ENCODE measurements at regions not wholly inside any gene's neighbourhood (a gene's known extent, or its start where the extent isn't known, plus 50 kb on each side); places are given as distances from the start of the nearest gene placed in this dataset.

GRCh38 chr17:53979991-53980390, 157.3 kb downstream of the KIF2B start:
- Histone ChIP-seq H3K36me3 (no peaks in the 10 kb centered on the region), H3K4me3 (no peak overlapping the region), H3K27ac (no peak overlapping the region), H3K9me3 (no peaks in the 10 kb centered on the region), H3K27me3 (no peaks in the 10 kb centered on the region), H3K4me1 (no peaks in the 10 kb centered on the region)
- no peak for TF ChIP-seq CTCF (IDR thresholded peaks at IDR 0.05)
- ATAC-seq, result no peak
- no peak for DNase-seq
- FAIRE-seq, result no peak
- WGBS, 2 donors, result 26 to 38% methylated on average over 5 of the region's 5 CpGs
- intact Hi-C loops (cut with DNase I), result loop anchor here in 1 of 3 donors (10.0 kb wide), 1 partner anchor 55 kb away; no protein-coding TSS in a partner anchor

- WGBS, 2 donors, result 65 to 80% methylated on average over 2 of the region's 2 CpGs
- Histone ChIP-seq H3K4me1 (no peaks in the 10 kb centered on the region), H3K27me3 (peaks cover 0 to 9% (median 0%) of the 10 kb centered on the region in 4 donors), H3K4me3 (no peak overlapping the region), H3K9me3 (no peaks in the 10 kb centered on the region), H3K27ac (no peak overlapping the region), H3K36me3 (no peaks in the 10 kb centered on the region)
- no peak for ATAC-seq
- intact Hi-C loops (cut with DNase I), result no loop called here
- TF ChIP-seq CTCF (IDR thresholded peaks at IDR 0.05), result no peak
- DNase-seq, result no peak
- no peak for FAIRE-seq
Measured at GRCh38 chr17:53996131-53996530, 173.4 kb downstream of the KIF2B start.

GRCh38 chr17:53996890-53997289, 174.2 kb downstream of the KIF2B start:
- no peak for ATAC-seq
- no peak for DNase-seq
- intact Hi-C loops (cut with DNase I), result no loop called here
- no peak overlapping the region for H3K27ac ChIP-seq
- no peaks in the 10 kb centered on the region for H3K36me3 ChIP-seq
- FAIRE-seq, result no peak
- no peaks in the 10 kb centered on the region for H3K9me3 ChIP-seq
- H3K4me1 ChIP-seq, result no peaks in the 10 kb centered on the region
- H3K27me3 ChIP-seq, result peaks cover 0 to 9% (median 0%) of the 10 kb centered on the region in 4 donors
- H3K4me3 ChIP-seq, result no peak overlapping the region
- no peak for TF ChIP-seq CTCF (IDR thresholded peaks at IDR 0.05)

- no peaks in the 10 kb centered on the region for H3K36me3 ChIP-seq
- no peak for DNase-seq
- no peak for ATAC-seq
- H3K9me3 ChIP-seq, result no peaks in the 10 kb centered on the region
- H3K4me3 ChIP-seq, result no peak overlapping the region
- no peak for FAIRE-seq
- WGBS, 2 donors, result 46 to 58% methylated on average over 2 of the region's 2 CpGs
- H3K27me3 ChIP-seq, result no peaks in the 10 kb centered on the region
- no peaks in the 10 kb centered on the region for H3K4me1 ChIP-seq
- intact Hi-C loops (cut with DNase I), result no loop called here
- no peak overlapping the region for H3K27ac ChIP-seq
- no peak for TF ChIP-seq CTCF (IDR thresholded peaks at IDR 0.05)
Measured at GRCh38 chr17:54007855-54008254, 185.1 kb downstream of the KIF2B start.

- Histone ChIP-seq H3K27ac (no peak overlapping the region), H3K27me3 (no peaks in the 10 kb centered on the region), H3K4me3 (no peak overlapping the region), H3K36me3 (no peaks in the 10 kb centered on the region), H3K9me3 (no peaks in the 10 kb centered on the region), H3K4me1 (no peaks in the 10 kb centered on the region)
- intact Hi-C loops (cut with DNase I), result no loop called here
- WGBS, 2 donors, result 42 to 48% methylated on average over 4 of the region's 4 CpGs
- FAIRE-seq (no peak), DNase-seq (no peak), ATAC-seq (no peak)
- no peak for TF ChIP-seq CTCF (IDR thresholded peaks at IDR 0.05)
Measured at GRCh38 chr17:54009502-54009901, 186.8 kb downstream of the KIF2B start.

Data from pancreas (tissue), 10 donors.